ENCODE measurements at regions not wholly inside any gene's neighbourhood (a gene's known extent, or its start where the extent isn't known, plus 50 kb on each side); places are given as distances from the start of the nearest gene placed in this dataset.

DNA sequence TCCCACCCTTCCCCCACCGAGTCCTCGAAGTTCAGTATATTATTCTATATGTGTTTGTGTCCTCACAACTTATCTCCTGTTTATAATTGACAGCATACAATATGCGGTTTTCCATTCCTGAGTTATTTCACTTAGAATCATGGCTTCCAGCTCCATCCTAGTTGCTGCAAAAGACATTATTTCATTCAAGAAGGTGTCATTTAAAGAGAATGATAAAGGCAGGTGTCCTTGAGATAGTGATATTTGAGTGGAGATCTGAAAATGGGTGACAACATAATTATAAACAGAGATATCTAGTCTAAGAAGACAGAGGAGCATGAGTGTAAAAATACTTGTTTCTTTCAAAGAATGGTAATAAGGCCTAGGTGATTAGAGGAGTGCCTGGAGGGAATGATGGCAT is 876.8 kb downstream of the SLC6A15 start:
- TF ChIP-seq, protein P1, sequence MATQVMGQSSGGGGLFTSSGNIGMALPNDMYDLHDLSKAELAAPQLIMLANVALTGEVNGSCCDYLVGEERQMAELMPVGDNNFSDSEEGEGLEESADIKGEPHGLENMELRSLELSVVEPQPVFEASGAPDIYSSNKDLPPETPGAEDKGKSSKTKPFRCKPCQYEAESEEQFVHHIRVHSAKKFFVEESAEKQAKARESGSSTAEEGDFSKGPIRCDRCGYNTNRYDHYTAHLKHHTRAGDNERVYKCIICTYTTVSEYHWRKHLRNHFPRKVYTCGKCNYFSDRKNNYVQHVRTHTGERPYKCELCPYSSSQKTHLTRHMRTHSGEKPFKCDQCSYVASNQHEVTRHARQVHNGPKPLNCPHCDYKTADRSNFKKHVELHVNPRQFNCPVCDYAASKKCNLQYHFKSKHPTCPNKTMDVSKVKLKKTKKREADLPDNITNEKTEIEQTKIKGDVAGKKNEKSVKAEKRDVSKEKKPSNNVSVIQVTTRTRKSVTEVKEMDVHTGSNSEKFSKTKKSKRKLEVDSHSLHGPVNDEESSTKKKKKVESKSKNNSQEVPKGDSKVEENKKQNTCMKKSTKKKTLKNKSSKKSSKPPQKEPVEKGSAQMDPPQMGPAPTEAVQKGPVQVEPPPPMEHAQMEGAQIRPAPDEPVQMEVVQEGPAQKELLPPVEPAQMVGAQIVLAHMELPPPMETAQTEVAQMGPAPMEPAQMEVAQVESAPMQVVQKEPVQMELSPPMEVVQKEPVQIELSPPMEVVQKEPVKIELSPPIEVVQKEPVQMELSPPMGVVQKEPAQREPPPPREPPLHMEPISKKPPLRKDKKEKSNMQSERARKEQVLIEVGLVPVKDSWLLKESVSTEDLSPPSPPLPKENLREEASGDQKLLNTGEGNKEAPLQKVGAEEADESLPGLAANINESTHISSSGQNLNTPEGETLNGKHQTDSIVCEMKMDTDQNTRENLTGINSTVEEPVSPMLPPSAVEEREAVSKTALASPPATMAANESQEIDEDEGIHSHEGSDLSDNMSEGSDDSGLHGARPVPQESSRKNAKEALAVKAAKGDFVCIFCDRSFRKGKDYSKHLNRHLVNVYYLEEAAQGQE (IDR thresholded peaks at IDR 0.05), result no peak
- TF ChIP-seq, protein P2, sequence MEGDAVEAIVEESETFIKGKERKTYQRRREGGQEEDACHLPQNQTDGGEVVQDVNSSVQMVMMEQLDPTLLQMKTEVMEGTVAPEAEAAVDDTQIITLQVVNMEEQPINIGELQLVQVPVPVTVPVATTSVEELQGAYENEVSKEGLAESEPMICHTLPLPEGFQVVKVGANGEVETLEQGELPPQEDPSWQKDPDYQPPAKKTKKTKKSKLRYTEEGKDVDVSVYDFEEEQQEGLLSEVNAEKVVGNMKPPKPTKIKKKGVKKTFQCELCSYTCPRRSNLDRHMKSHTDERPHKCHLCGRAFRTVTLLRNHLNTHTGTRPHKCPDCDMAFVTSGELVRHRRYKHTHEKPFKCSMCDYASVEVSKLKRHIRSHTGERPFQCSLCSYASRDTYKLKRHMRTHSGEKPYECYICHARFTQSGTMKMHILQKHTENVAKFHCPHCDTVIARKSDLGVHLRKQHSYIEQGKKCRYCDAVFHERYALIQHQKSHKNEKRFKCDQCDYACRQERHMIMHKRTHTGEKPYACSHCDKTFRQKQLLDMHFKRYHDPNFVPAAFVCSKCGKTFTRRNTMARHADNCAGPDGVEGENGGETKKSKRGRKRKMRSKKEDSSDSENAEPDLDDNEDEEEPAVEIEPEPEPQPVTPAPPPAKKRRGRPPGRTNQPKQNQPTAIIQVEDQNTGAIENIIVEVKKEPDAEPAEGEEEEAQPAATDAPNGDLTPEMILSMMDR (IDR thresholded peaks at IDR 0.05; ENCODE audit: low read depth, low read length, missing input control), result no peak
- TF ChIP-seq, protein P3, sequence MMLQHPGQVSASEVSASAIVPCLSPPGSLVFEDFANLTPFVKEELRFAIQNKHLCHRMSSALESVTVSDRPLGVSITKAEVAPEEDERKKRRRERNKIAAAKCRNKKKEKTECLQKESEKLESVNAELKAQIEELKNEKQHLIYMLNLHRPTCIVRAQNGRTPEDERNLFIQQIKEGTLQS (IDR thresholded peaks at IDR 0.05), result no peak
- TF ChIP-seq HNF4G (IDR thresholded peaks at IDR 0.05) (no peak), NR2F2 (IDR thresholded peaks at IDR 0.05) (no peak), FOXA1 (IDR thresholded peaks at IDR 0.05) (no peak), RAD21 (IDR thresholded peaks at IDR 0.05) (no peak), GABPA (IDR thresholded peaks at IDR 0.05 in 1 of 2, conservative IDR thresholded peaks at IDR 0.05 in 1 of 2) (no peak), TAF1 (conservative IDR thresholded peaks at IDR 0.05) (no peak), SP1 (IDR thresholded peaks at IDR 0.05) (no peak)
- TF ChIP-seq, protein P4, sequence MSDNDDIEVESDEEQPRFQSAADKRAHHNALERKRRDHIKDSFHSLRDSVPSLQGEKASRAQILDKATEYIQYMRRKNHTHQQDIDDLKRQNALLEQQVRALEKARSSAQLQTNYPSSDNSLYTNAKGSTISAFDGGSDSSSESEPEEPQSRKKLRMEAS (IDR thresholded peaks at IDR 0.05), result no peak
- TF ChIP-seq, protein P5, sequence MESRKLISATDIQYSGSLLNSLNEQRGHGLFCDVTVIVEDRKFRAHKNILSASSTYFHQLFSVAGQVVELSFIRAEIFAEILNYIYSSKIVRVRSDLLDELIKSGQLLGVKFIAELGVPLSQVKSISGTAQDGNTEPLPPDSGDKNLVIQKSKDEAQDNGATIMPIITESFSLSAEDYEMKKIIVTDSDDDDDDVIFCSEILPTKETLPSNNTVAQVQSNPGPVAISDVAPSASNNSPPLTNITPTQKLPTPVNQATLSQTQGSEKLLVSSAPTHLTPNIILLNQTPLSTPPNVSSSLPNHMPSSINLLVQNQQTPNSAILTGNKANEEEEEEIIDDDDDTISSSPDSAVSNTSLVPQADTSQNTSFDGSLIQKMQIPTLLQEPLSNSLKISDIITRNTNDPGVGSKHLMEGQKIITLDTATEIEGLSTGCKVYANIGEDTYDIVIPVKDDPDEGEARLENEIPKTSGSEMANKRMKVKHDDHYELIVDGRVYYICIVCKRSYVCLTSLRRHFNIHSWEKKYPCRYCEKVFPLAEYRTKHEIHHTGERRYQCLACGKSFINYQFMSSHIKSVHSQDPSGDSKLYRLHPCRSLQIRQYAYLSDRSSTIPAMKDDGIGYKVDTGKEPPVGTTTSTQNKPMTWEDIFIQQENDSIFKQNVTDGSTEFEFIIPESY (IDR thresholded peaks at IDR 0.05), result no peak
